Epidermal melanocyte (primary cell): ENCODE measurements at regions not wholly inside any gene's neighbourhood (a gene's known extent, or its start where the extent isn't known, plus 50 kb on each side); places are given as distances from the start of the nearest gene placed in this dataset.
"Not testable (repeated sequence)": the region's sequence is repeated elsewhere in the genome, so short reads cannot be mapped to it uniquely, and the experiment has no call there.

Source experiments
- DNase-seq: peaks from one replicate; pipeline ENCODE4 v3.0.0; 2011; ENCODE audit warnings: low spot score; ENCODE audit not compliant: insufficient read length

DNA sequence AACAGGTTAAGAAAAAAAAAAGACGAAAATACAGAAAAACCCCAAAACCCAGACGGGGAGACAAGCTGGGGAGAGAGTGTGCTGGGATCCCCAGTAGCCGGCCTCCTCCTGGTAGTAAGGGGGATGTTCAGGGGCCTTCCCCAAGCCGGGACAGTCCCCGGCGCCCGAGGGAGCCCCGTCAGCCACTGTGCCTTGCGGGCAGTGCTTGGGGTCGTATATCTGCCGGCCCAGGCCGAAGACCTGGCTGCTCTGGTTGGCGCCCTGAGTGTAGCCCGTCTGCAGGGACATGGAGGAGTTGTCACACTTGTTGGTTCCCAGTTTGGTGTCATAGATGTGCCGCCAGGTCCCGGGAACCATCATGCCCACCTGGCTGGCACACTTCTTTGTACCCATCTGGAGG lies 287.2 kb upstream of the GADL1 start:
- no peak for DNase-seq

- no peak for DNase-seq
These were observed 288.2 kb upstream of the GADL1 start for GRCh38 chr3:31182661-31183060.

DNA sequence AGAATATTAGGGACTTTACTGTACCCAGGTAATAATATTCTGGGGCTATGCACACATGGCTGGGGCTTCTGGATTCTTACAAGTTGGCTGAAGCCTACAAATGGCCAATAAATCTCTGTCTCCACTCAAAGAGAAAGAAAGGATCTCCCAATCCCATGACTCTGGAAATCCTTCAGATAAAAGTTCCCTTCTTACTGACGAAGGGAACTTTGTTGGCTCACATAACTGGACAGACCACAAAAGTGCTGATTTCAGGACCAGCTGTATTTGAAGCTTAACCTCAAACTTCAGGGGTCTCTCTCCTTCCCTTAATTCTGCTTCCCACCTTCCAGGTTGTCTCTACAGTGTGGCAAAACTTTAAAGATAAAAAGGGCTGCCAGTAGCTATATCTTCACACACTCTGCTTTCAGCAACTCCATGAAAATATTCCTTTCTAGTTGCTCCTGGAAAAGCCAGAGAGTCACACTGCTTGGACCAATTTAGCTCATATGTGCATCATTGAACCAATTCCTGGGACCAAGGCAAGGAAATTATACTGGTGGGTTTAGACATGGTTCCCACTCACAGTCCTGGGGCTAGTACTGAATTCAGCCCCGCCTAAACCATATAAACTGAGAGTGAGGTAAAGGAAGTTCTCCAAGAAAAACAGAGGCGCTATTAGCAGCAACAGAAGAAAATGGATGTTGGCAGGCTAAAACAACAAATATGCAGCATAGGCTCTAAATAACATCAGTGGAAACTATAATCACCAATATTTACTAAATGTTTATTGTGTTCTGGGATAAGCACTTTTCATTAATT lies 290.0 kb upstream of the GADL1 start:
- DNase-seq = no peak

- DNase-seq = no peak
These were observed 290.5 kb upstream of the GADL1 start for GRCh38 chr3:31185062-31185357.

DNA sequence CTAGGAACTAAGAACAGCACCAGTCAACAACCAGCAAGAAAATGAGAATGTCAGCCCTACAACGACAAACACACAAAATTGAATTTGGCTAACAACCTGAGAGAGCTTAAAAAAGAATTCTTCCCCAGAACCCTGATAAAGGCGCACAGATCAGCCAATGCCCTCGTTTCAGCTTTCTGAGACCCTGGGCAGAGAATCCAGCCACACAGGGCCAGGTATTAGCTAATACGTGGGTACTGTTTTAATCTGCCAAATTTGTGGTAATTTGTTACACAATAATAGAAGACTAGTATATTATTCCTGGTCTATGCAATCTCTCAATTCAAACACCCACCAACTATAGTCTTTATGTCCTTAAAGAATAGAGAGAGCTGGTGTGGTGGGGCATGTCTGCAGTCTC lies 291.6 kb upstream of the GADL1 start:
- no peak for DNase-seq

DNA sequence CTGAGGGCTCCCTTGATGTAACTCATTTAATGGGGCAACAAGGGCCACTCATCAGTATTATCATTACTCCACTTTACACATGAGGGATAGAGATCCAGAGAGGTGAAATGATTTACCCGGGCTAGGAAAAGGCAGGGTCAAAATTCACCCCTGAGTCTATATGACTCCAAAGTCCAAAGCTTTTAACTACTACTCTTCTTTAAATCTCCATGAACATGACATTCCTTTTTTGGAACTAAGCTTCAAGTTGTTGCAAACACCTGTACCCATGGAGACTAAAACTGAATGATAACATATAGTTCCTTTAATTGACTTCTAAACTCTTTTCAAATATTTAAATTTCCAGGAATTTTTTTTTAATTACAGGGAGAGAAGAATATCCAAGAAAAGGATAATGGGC lies 292.9 kb upstream of the GADL1 start:
- no peak for DNase-seq

- DNase-seq = no peak
These were observed 293.7 kb upstream of the GADL1 start for GRCh38 chr3:31188112-31188511.

DNA sequence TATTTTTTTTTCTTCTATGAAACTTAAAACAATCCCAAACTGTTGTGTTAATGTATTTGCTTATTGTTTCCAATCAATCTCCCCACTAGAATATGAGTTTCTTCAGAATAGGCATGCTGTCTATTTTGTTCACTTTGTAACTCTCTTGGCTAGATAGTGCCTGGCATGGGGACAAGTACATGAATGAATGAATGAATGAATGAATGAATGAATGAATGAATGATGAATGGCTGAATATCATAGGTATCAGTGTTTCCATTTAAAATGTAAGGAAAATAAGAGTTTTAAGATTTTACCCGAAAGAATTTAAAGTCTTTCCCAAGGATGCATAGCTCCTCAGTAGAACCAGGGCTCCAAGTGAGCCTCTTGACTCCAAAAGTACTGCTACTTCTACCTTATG lies 294.9 kb upstream of the GADL1 start:
- DNase-seq = no peak

- no peak for DNase-seq
These were observed 295.5 kb upstream of the GADL1 start for GRCh38 chr3:31189971-31190370.

DNA sequence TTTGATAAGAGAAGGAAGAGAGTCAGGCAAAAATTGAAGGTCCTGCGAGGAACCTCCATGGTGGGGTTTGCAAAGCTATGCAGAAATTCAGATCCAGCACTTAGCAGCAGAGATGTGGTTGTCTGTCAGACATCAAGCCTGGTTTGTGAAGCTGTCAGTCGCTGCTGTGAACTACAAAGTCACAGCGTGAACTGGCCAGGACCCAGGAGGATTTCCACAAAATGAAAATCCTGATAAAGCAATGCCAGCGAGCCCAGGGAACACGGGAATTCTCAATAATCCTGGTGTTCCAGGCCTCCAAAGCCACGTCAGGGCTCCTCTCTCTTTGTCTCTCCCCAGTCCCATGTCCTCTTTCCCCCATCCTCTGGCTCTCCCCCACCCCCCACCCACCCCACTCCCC lies 296.9 kb upstream of the GADL1 start:
- no peak for DNase-seq

DNA sequence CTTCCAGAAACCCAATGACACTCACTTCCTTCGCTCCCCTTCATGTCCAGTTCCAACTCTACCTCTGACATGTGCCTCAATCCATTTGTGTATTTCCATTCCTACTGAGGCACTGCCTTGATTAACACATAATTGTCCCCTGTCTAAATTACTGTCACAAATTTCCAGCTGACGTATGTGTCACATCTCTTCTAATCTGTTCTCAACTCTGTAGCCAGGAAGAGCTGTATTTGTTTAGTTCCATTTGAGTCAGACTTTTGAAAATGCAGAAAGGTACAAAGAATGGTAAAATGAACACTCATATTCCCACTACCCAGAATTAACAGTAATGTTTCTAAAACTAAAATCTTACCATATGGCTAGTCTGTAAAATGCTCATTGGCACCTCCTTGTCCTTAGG lies 299.0 kb upstream of the GADL1 start:
- DNase-seq = no peak

DNA sequence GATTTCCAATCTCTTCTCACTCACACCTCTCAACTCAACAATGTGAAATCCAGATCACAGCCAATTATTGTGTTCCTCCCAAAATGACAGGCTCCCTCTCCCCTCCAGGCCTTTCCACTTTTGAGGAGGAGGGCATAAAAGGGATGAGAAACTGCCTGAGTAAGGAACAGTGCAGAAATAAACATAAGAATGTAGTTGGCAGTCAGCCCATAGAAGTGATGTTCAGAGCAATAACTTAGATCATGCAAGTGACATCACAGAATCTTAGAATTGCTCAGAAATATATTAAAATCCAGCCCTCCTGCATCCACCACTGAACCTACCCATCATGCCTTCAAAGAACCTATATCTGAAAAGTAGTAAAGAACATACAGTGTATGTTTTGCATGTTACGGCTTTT lies 299.4 kb upstream of the GADL1 start:
- DNase-seq = no peak

DNA sequence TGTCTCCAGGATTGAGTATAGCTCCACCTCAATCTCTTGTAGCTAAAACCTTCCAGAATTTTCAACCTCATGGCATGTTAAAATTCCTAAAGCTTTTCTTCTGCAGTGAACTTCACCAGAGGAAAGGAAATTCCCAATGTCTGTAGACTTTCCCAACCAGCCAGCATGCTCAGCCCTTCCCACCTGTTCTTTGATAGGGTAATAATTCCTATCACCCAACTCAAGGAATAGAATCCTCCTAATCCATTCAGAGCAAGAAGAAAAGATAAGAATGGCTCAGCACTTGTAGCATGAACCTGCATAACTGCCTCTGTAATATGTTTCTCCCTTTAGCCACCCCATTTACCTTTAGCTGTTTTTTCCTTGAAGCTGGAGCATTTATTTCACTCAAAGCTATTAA lies 301.8 kb upstream of the GADL1 start:
- DNase-seq = no peak

DNA sequence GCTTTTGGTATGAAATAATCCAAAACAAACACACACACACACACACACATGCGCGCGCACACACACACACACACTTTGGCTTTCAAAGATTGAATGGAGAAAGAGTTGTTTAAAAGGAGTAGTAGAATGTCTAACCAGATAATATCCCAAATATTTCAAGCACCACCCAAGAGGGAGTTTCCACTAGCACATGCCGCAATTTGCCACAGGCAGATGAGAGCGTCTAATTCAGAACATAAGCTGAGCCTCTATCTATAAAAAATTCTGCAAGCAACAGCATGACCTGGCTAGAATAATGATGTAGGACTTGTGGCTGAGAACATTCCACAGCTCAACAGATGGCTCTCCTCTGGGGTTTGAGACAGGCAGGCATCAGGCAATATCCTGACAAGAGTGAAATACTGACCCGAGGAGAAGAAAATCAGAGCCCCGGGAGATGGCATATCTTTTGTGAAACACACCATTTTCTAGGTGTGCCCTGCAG lies 302.5 kb upstream of the GADL1 start:
- peak; percentile 43 for DNase-seq

- DNase-seq = no peak
These were observed 303.5 kb upstream of the GADL1 start for GRCh38 chr3:31197941-31198340.

DNA sequence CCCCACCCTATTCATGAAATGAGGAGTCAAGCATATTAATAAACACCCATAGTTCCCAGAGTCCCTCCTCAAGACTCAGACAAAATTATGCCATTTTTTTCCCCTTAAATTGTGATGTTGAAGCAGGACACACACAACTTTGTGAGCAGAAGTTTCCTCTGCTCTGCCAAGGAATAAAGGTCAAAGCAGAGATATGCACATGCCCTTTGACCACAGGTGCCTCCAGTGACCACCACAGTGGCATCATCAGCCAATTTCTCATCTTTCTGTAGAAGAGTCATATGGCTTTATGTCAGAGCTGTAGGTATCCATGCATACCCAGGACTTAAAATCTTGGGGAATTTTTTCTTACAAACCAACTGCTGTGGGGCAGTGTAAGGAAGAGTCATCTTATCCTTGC lies 304.4 kb upstream of the GADL1 start:
- DNase-seq = no peak

DNA sequence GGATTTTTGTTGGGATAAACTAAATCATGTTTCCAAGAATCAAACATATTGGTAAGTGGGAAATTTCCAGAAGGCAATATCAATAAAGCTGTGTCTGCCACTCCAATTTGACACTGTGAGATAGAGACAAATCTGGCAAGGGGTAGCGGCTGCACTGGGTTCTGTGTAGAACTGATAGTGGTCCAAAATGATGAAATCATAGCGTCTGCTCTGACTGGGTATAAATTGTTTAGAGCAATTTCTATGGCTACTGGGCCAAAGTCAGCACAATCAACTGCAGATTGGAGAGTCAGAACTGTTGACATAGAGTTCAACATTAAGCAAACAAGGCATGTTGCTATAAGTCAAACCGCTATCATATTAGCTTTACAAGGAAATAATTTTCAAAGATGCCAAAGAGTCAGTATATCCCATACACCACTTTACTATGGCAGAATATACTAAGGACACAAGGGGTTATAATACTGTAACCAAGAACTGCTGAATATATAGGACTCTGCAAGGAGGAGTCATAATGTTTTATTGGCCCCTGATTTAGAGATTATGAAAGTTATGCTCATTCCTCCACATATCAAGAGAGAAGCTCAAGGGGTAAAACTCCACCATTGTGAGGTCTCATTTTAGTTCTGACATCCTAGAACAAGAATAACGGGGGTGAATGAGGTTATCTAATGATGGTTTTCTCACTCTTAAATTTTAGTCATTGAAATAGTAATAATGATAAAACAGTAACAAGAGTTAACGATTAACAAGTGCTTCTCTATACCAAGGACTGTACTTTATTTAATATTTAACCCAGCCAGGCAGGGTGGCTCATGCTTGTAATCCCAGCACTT lies 309.7 kb upstream of the GADL1 start:
- no peak for DNase-seq

DNA sequence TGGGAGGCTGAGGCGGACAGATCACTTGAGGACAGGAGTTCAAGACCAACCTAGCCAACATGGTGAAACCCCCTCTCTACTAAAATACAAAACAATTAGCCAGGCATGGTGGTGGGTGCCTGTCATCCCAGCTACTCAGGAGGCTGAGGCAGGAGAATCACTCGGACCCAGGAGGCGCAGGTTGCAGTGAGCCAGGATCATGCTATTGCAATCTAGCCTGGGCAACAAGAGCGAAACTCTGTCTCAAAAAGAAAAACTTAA lies 310.3 kb upstream of the GADL1 start:
- DNase-seq = not testable (repeated sequence)

GRCh38 chr3:31210068-31210645 lies 315.7 kb upstream of the GADL1 start:
- DNase-seq = no peak

GRCh38 chr3:31213869-31214486 lies 318.7 kb upstream of the STT3B start:
- DNase-seq = no peak

DNA sequence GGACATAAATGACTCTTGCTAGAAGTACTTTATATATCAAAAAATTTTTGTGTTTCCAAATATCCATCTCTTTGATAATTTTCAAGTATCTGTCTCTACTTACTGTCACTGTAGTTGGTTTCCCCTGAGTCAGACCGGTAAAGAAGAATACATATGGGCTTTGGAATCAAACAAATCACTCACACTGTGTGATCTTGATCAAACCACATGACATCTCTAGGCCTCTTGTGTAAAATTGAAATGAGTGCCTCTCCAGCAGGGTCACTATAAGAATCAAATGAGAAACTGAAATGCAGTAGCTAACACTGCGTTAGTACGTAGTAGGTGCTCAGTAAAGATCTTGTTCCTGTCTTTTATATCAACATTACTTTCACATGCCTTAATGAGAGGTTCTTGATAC lies 314.6 kb upstream of the STT3B start:
- DNase-seq = no peak

- peak; percentile 36 for DNase-seq
These were observed 313.4 kb upstream of the STT3B start for GRCh38 chr3:31219131-31219843.
